ENCODE measurements at regions not wholly inside any gene's neighbourhood (a gene's known extent, or its start where the extent isn't known, plus 50 kb on each side); places are given as distances from the start of the nearest gene placed in this dataset.
"Not testable (repeated sequence)": the region's sequence is repeated elsewhere in the genome, so short reads cannot be mapped to it uniquely, and the experiment has no call there.

DNA sequence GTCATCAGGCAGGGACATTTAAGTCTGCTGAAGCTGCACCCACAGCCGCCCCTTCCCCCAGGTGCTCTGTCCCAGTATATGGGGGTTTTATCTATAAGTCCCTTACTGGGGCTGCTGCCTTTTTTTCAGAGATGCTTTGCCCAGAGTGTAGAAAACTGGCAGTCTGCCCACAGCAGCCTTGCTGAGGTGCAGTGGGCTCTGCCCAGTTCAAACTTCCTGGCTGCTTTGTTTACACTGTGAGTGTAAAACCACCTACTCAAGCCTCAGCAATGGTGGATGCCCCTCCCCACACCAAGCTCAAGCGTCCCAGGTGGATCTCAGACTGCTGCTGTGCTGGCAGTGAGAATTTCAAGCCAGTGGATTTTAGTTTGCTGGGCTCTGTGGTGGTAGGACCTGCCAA is 114.2 kb upstream of the GLRA1 start:
- TF ChIP-seq, protein P1, sequence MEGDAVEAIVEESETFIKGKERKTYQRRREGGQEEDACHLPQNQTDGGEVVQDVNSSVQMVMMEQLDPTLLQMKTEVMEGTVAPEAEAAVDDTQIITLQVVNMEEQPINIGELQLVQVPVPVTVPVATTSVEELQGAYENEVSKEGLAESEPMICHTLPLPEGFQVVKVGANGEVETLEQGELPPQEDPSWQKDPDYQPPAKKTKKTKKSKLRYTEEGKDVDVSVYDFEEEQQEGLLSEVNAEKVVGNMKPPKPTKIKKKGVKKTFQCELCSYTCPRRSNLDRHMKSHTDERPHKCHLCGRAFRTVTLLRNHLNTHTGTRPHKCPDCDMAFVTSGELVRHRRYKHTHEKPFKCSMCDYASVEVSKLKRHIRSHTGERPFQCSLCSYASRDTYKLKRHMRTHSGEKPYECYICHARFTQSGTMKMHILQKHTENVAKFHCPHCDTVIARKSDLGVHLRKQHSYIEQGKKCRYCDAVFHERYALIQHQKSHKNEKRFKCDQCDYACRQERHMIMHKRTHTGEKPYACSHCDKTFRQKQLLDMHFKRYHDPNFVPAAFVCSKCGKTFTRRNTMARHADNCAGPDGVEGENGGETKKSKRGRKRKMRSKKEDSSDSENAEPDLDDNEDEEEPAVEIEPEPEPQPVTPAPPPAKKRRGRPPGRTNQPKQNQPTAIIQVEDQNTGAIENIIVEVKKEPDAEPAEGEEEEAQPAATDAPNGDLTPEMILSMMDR (IDR thresholded peaks at IDR 0.05) = not testable (repeated sequence)
- not testable (repeated sequence) for TF ChIP-seq ZFX (IDR thresholded peaks at IDR 0.05; ENCODE audit: borderline replicate concordance)

Measured in 22Rv1 (cell line).